Sigmoid colon (tissue), 4 donors: ENCODE measurements at regions not wholly inside any gene's neighbourhood (a gene's known extent, or its start where the extent isn't known, plus 50 kb on each side); places are given as distances from the start of the nearest gene placed in this dataset.

Experiments used
- CTCF ChIP-seq, 4 experiments: fragments of 450-650 bp in 3 of 4; fragments of 200-600 bp in 1 of 4; IDR thresholded peaks; one replicate each; pipeline ENCODE4 v1.5.1; 2016 to 2019; ENCODE audit warnings: antibody characterized with exemption in 4 of 4, mild to moderate bottlenecking in 3 of 4, moderate library complexity in 2 of 4
- EP300 ChIP-seq, 4 donors: sonication (generic); formaldehyde crosslinking; IDR thresholded peaks; one replicate each; pipeline ENCODE4 v1.6.1; 2017; ENCODE audit warnings: antibody characterized with exemption in 4 of 4
- POLR2A ChIP-seq, 2 donors: fragments of 450-650 bp; IDR thresholded peaks; one replicate each; pipeline ENCODE4 v1.6.1; 2016; ENCODE audit warnings: antibody characterized with exemption in 2 of 2, mild to moderate bottlenecking in 2 of 2, moderate library complexity in 2 of 2
- POLR2AphosphoS5 ChIP-seq, 4 donors: sonication (generic); formaldehyde crosslinking; IDR thresholded peaks; one replicate each; pipeline ENCODE4 v1.6.1; 2017; ENCODE audit warnings: antibody characterized with exemption in 4 of 4

DNA sequence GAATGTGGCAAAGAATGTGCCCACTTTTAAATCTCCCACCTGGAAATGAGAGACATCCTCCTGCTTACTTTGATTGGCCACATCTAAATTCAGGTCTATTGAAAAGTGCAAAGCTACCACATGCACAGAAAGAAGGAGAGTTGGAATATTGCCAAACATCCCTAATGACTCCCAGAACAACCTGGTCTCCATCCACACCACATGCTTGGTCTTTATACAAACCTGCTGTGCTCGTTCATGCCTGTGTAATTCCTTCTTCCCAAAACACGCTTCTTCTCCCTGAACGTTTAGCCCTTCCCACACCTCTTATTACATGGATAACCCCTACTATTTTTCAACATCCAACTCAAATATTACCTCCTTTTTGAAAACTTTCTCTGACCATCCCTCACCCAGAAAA lies 66.2 kb upstream of the BCL2L14 start:
- TF ChIP-seq CTCF (IDR thresholded peaks at IDR 0.05) (no peak), EP300 (IDR thresholded peaks at IDR 0.05) (no peak), POLR2A (IDR thresholded peaks at IDR 0.05) (no peak), POLR2AphosphoS5 (IDR thresholded peaks at IDR 0.05) (no peak)
